HG03095 (cell line): ENCODE measurements at regions not wholly inside any gene's neighbourhood (a gene's known extent, or its start where the extent isn't known, plus 50 kb on each side); places are given as distances from the start of the nearest gene placed in this dataset.

ENCODE experiments used
- ATAC-seq: cut with Tn5 transposase; IDR thresholded peaks from one replicate; pipeline ENCODE4 v1.9.1; 2021; ENCODE audit warnings: moderate library complexity; ENCODE audit not compliant: unreplicated experiment

GRCh38 chr14:42869681-42870080 lies 1263.0 kb downstream of the LRFN5 start:
- ATAC-seq = no peak

- ATAC-seq = no peak
Observed at GRCh38 chr14:42862114-42862513, 1255.4 kb downstream of the LRFN5 start.

- ATAC-seq = no peak
Observed at GRCh38 chr14:42860371-42860770, 1253.7 kb downstream of the LRFN5 start.

- ATAC-seq = no peak
Observed at GRCh38 chr14:42856106-42856505, 1249.4 kb downstream of the LRFN5 start.

- no peak for ATAC-seq
Observed at GRCh38 chr14:42855085-42855484, 1248.4 kb downstream of the LRFN5 start.

- no peak for ATAC-seq
Observed at GRCh38 chr14:42854061-42854460, 1247.4 kb downstream of the LRFN5 start.

- no peak for ATAC-seq
Observed at GRCh38 chr14:42848652-42849051, 1242.0 kb downstream of the LRFN5 start.

- no peak for ATAC-seq
Observed at GRCh38 chr14:42814817-42815216, 1208.1 kb downstream of the LRFN5 start.

GRCh38 chr14:42806909-42807315 lies 1200.2 kb downstream of the LRFN5 start:
- no peak for ATAC-seq

- no peak for ATAC-seq
Observed at GRCh38 chr14:42804141-42804540, 1197.5 kb downstream of the LRFN5 start.

GRCh38 chr14:42802346-42802745 lies 1195.7 kb downstream of the LRFN5 start:
- no peak for ATAC-seq

GRCh38 chr14:42792166-42792565 lies 1185.5 kb downstream of the LRFN5 start:
- no peak for ATAC-seq

- no peak for ATAC-seq
Observed at GRCh38 chr14:42782754-42783153, 1176.1 kb downstream of the LRFN5 start.

GRCh38 chr14:42778984-42779383 lies 1172.3 kb downstream of the LRFN5 start:
- ATAC-seq = no peak

GRCh38 chr14:42750771-42751170 lies 1144.1 kb downstream of the LRFN5 start:
- ATAC-seq = no peak

- no peak for ATAC-seq
Observed at GRCh38 chr14:42742084-42742483, 1135.4 kb downstream of the LRFN5 start.

- no peak for ATAC-seq
Observed at GRCh38 chr14:42736408-42736807, 1129.7 kb downstream of the LRFN5 start.

- ATAC-seq = no peak
Observed at GRCh38 chr14:42734041-42734440, 1127.4 kb downstream of the LRFN5 start.

GRCh38 chr14:42732005-42732404 lies 1125.3 kb downstream of the LRFN5 start:
- no peak for ATAC-seq

- ATAC-seq = no peak
Observed at GRCh38 chr14:42731480-42731879, 1124.8 kb downstream of the LRFN5 start.

- ATAC-seq = no peak
Observed at GRCh38 chr14:42729681-42730080, 1123.0 kb downstream of the LRFN5 start.

- ATAC-seq = no peak
Observed at GRCh38 chr14:42719391-42719790, 1112.7 kb downstream of the LRFN5 start.

- no peak for ATAC-seq
Observed at GRCh38 chr14:42715316-42715715, 1108.6 kb downstream of the LRFN5 start.

- ATAC-seq = no peak
Observed at GRCh38 chr14:42710071-42710470, 1103.4 kb downstream of the LRFN5 start.
